ENCODE measurements at regions not wholly inside any gene's neighbourhood (a gene's known extent, or its start where the extent isn't known, plus 50 kb on each side); places are given as distances from the start of the nearest gene placed in this dataset.

- TF ChIP-seq POLR2A (IDR thresholded peaks at IDR 0.05; ENCODE audit: low read depth, low read length) (no peak), PAX5 (IDR thresholded peaks at IDR 0.05; ENCODE audit: insufficient read depth, low read length, severe bottlenecking) (no peak), TAF1 (IDR thresholded peaks at IDR 0.05; ENCODE audit: low read depth, low read length) (no peak), POLR2AphosphoS5 (IDR thresholded peaks at IDR 0.05; ENCODE audit: low read depth, low read length) (no peak), POU2F2 (IDR thresholded peaks at IDR 0.05; ENCODE audit: low read depth, low read length) (no peak), SPI1 (IDR thresholded peaks at IDR 0.05; ENCODE audit: low read depth, low read length) (no peak)
Observed at GRCh38 chr2:236818281-236819045, 248.8 kb downstream of the ACKR3 start.
